H1 (cell line): ENCODE measurements at regions not wholly inside any gene's neighbourhood (a gene's known extent, or its start where the extent isn't known, plus 50 kb on each side); places are given as distances from the start of the nearest gene placed in this dataset.

ENCODE experiments used
- CTCF ChIA-PET: fragments of 300-600 bp; sonication (Branson Sonifier 250); formaldehyde crosslinking; loops from one replicate; lab custom pipeline; 2021; ENCODE audit not compliant: partially characterized antibody; lab: Charles Lee
- POLR2A ChIA-PET: fragments of 300-600 bp; sonication (Branson Sonifier 250); formaldehyde crosslinking; loops from one replicate; lab custom pipeline; 2021; ENCODE audit warnings: inconsistent platforms; ENCODE audit not compliant: partially characterized antibody; lab: Charles Lee
- DNase-seq, 2 experiments: peaks; one replicate each; pipeline versions ENCODE4 v3.0.0 to v3.0.0-alpha.2; 2010 to 2022; ENCODE audit warnings: low spot score in 2 of 2, low read depth in 1 of 2, mixed read lengths in 1 of 2
- FAIRE-seq: peaks from 2 replicates; lab custom pipeline; 2011; peaks lifted over from hg19 to GRCh38; lab: Jason Lieb, UNC
- H2AFZ ChIP-seq: 2 replicates; pipeline ENCODE4 v1.8.1; 2012; ENCODE audit warnings: low read length, inconsistent platforms
- H2AK5ac ChIP-seq: 2 replicates; pipeline ENCODE4 v1.6.1; 2013; ENCODE audit warnings: low read depth, low read length
- H2BK120ac ChIP-seq: replicated peaks from 2 replicates; pipeline ENCODE3; 2013; ENCODE audit warnings: low read depth, low read length, inconsistent platforms
- H2BK12ac ChIP-seq: 2 replicates; pipeline ENCODE4 v1.6.1; 2013; ENCODE audit warnings: low read depth, low read length
- H2BK15ac ChIP-seq: 2 replicates; pipeline ENCODE4 v1.6.1; 2013; ENCODE audit warnings: low read length
- H2BK20ac ChIP-seq: 2 replicates; pipeline ENCODE4 v1.6.1; 2013; ENCODE audit warnings: low read length
- H2BK5ac ChIP-seq: 2 replicates; pipeline ENCODE4 v1.6.1; 2013; ENCODE audit warnings: low read depth, low read length
- H3K14ac ChIP-seq: 2 replicates; pipeline ENCODE4 v1.6.1; 2013; ENCODE audit warnings: inconsistent platforms; ENCODE audit not compliant: insufficient read length
- H3K18ac ChIP-seq: 2 replicates; pipeline ENCODE4 v1.6.1; 2013; ENCODE audit warnings: low read length; ENCODE audit errors: extremely low read depth
- H3K23ac ChIP-seq: 2 replicates; pipeline ENCODE4 v1.6.1; 2013; ENCODE audit warnings: inconsistent platforms; ENCODE audit not compliant: insufficient read length
- H3K23me2 ChIP-seq: 2 replicates; pipeline ENCODE4 v1.6.1; 2013; ENCODE audit warnings: low read depth, low read length
- H3K27ac ChIP-seq: 2 replicates; pipeline ENCODE4 v1.6.1; 2011; ENCODE audit warnings: low read depth, low read length, inconsistent platforms
- H3K27me3 ChIP-seq, 4 experiments: replicated peaks in 1 of 4; 1 replicate in 1 of 4; 2 replicates in 3 of 4; pipeline versions ENCODE4 v1.6.1 to v1.8.1; 2011 to 2013; ENCODE audit warnings: low read length in 3 of 4, mild to moderate bottlenecking in 3 of 4, inconsistent platforms in 2 of 4, mixed read lengths in 2 of 4, moderate library complexity in 1 of 4; ENCODE audit not compliant: control insufficient read depth in 3 of 4, insufficient read depth in 3 of 4; ENCODE audit errors: extremely low read depth in 1 of 4
- H3K36me3 ChIP-seq, 4 experiments: 2 replicates each; pipeline versions ENCODE4 v1.6.1 to v1.8.1; 2011 to 2013; ENCODE audit warnings: mild to moderate bottlenecking in 4 of 4, low read length in 3 of 4, moderate library complexity in 2 of 4, control low read depth in 1 of 4, inconsistent platforms in 1 of 4; ENCODE audit not compliant: insufficient read depth in 4 of 4, control insufficient read depth in 2 of 4
- H3K4ac ChIP-seq: replicated peaks from 2 replicates; pipeline ENCODE3; 2013; ENCODE audit warnings: low read length, low read depth, mixed read lengths, inconsistent platforms; ENCODE audit not compliant: insufficient read length
- H3K4me1 ChIP-seq, 4 experiments: replicated peaks in 1 of 4; 1 replicate in 1 of 4; 2 replicates in 3 of 4; pipeline versions ENCODE4 v1.6.1 to v1.8.1; 2011 to 2013; ENCODE audit warnings: low read length in 3 of 4, inconsistent platforms in 2 of 4, mixed read lengths in 1 of 4; ENCODE audit not compliant: insufficient read depth in 4 of 4, control insufficient read depth in 3 of 4
- H3K4me2 ChIP-seq, 2 experiments: 2 replicates each; pipeline versions ENCODE4 v1.6.1 to v1.8.1; 2011 to 2013; ENCODE audit warnings: low read depth in 2 of 2, low read length in 2 of 2, control low read depth in 1 of 2, inconsistent platforms in 1 of 2, mild to moderate bottlenecking in 1 of 2; ENCODE audit not compliant: insufficient read depth in 1 of 2
- H3K4me3 ChIP-seq, 4 experiments: fragments of 200-600, 300-600 bp in 1 of 4; sonication (generic), shearing (Covaris generic), sonication (Bioruptor Twin) in 1 of 4; 2 replicates each; pipeline versions ENCODE4 v1.5.1 to v1.8.1; 2011 to 2016; ENCODE audit warnings: low read length in 4 of 4, low read depth in 3 of 4, control low read depth in 2 of 4, inconsistent platforms in 2 of 4, mild to moderate bottlenecking in 2 of 4, mixed read lengths in 1 of 4, moderate library complexity in 1 of 4; ENCODE audit not compliant: insufficient read depth in 2 of 4; ENCODE audit errors: extremely low read depth in 1 of 4
- H3K56ac ChIP-seq: replicated peaks from 2 replicates; pipeline ENCODE3; 2013; ENCODE audit warnings: low read depth, mild to moderate bottlenecking, mixed read lengths, low read length, inconsistent platforms; ENCODE audit not compliant: insufficient read length
- H3K79me1 ChIP-seq: 2 replicates; pipeline ENCODE4 v1.6.1; 2013; ENCODE audit warnings: low read depth, low read length, control low read depth
- H3K79me2 ChIP-seq, 2 experiments: 2 replicates each; pipeline versions ENCODE4 v1.6.1 to v1.8.1; 2012 to 2013; ENCODE audit warnings: low read length in 2 of 2, mild to moderate bottlenecking in 2 of 2, inconsistent platforms in 1 of 2; ENCODE audit not compliant: insufficient read depth in 2 of 2, control insufficient read depth in 1 of 2
- H3K9ac ChIP-seq, 4 experiments: replicated peaks in 1 of 4; 1 replicate in 1 of 4; 2 replicates in 3 of 4; pipeline versions ENCODE4 v1.6.1 to v1.8.1; 2011 to 2013; ENCODE audit warnings: low read depth in 3 of 4, low read length in 3 of 4, control low read depth in 2 of 4, mild to moderate bottlenecking in 2 of 4, moderate library complexity in 2 of 4, inconsistent platforms in 1 of 4; ENCODE audit errors: extremely low read depth in 1 of 4
- H3K9me3 ChIP-seq, 2 experiments: 2 replicates each; pipeline versions ENCODE4 v1.6.1 to v1.8.1; 2012 to 2013; ENCODE audit warnings: mild to moderate bottlenecking in 2 of 2, moderate library complexity in 2 of 2, control low read depth in 1 of 2, inconsistent platforms in 1 of 2, low read depth in 1 of 2, low read length in 1 of 2, mixed read lengths in 1 of 2; ENCODE audit not compliant: insufficient read depth in 2 of 2
- H4K20me1 ChIP-seq, 2 experiments: replicated peaks in 1 of 2; 2 replicates each; pipeline versions ENCODE3 to v1.8.1; 2011 to 2013; ENCODE audit warnings: inconsistent platforms in 2 of 2, low read length in 2 of 2, mild to moderate bottlenecking in 1 of 2; ENCODE audit not compliant: insufficient read depth in 2 of 2, control insufficient read depth in 1 of 2
- H4K5ac ChIP-seq: 2 replicates; pipeline ENCODE4 v1.6.1; 2013; ENCODE audit warnings: low read length, low read depth, mixed read lengths, inconsistent platforms; ENCODE audit not compliant: insufficient read length
- H4K8ac ChIP-seq: 2 replicates; pipeline ENCODE4 v1.8.0; 2013; ENCODE audit warnings: mild to moderate bottlenecking, moderate library complexity, low read length, inconsistent platforms; ENCODE audit not compliant: insufficient read depth; ENCODE audit errors: extremely low read depth
- H4K91ac ChIP-seq: replicated peaks from 2 replicates; pipeline ENCODE3; 2013; ENCODE audit warnings: low read length, mixed read lengths, inconsistent platforms; ENCODE audit not compliant: insufficient read length
- NRF1 ChIP-seq: IDR thresholded peaks from 2 replicates; pipeline ENCODE4 v1.6.1; 2011; ENCODE audit warnings: mild to moderate bottlenecking, low read depth, low read length, improper control_type of control experiment
- WGBS, 2 experiments: shearing (Covaris generic) in 1 of 2; methylation state at CpG; one replicate each; pipeline versions ENCODE4 v1.1.6 to v1.1.7; 2013 to 2015; ENCODE audit warnings: low lambda C conversion rate in 2 of 2, mixed read lengths in 2 of 2, inconsistent platforms in 1 of 2, low coverage in 1 of 2, missing lambda C conversion rate in 1 of 2; ENCODE audit not compliant: insufficient replicate concordance in 2 of 2, insufficient coverage in 1 of 2, insufficient read length in 1 of 2; ENCODE audit errors: extremely low coverage in 1 of 2, missing lambda C conversion rate in 1 of 2; 5-methylcytosine and 5-hydroxymethylcytosine counted together

GRCh38 chr1:198947456-198947855, 308.6 kb downstream of the PTPRC start:
- no peak overlapping the region for H2AK5ac ChIP-seq
- no peak overlapping the region for H3K4ac ChIP-seq
- H3K9ac ChIP-seq = no peak overlapping the region
- no peak overlapping the region for H2BK20ac ChIP-seq
- H2BK12ac ChIP-seq = no peak overlapping the region
- H3K79me2 ChIP-seq = no peaks in the 10 kb centered on the region
- H2BK5ac ChIP-seq = no peak overlapping the region
- H3K27ac ChIP-seq = no peak overlapping the region
- no peak overlapping the region for H3K14ac ChIP-seq
- H2BK120ac ChIP-seq = no peak overlapping the region
- H3K56ac ChIP-seq = no peak overlapping the region
- H3K18ac ChIP-seq = no peak overlapping the region
- H4K5ac ChIP-seq = no peak overlapping the region
- H3K9me3 ChIP-seq = no peaks in the 10 kb centered on the region
- no peak overlapping the region for H3K23ac ChIP-seq
- CTCF ChIA-PET = no interaction called here
- no peak overlapping the region for H3K4me3 ChIP-seq
- H3K4me2 ChIP-seq = no peak overlapping the region
- no peak overlapping the region for H2AFZ ChIP-seq
- H4K91ac ChIP-seq = no peak overlapping the region
- no peak for FAIRE-seq
- no peaks in the 10 kb centered on the region for H3K4me1 ChIP-seq
- H3K27me3 ChIP-seq = no peaks in the 10 kb centered on the region
- no peak overlapping the region for H2BK15ac ChIP-seq
- H4K20me1 ChIP-seq = no peaks in the 10 kb centered on the region
- POLR2A ChIA-PET = no interaction called here
- no peak for DNase-seq
- no peaks in the 10 kb centered on the region for H3K23me2 ChIP-seq
- H3K79me1 ChIP-seq = no peaks in the 10 kb centered on the region
- H3K36me3 ChIP-seq = no peaks in the 10 kb centered on the region
- WGBS, 2 experiments = 96% methylated on average over 1 of the region's 1 CpG; no CpG with 5 or more reads in 1 of the 2 experiments
- no peak overlapping the region for H4K8ac ChIP-seq
- no peak for TF ChIP-seq NRF1
